T-helper 1 cell (primary cell): ENCODE measurements at regions not wholly inside any gene's neighbourhood (a gene's known extent, or its start where the extent isn't known, plus 50 kb on each side); places are given as distances from the start of the nearest gene placed in this dataset.

Source experiments
- DNase-seq, 5 donors: peaks; one replicate each; pipeline ENCODE4 v3.0.0-alpha.2; 2012 to 2020

DNA sequence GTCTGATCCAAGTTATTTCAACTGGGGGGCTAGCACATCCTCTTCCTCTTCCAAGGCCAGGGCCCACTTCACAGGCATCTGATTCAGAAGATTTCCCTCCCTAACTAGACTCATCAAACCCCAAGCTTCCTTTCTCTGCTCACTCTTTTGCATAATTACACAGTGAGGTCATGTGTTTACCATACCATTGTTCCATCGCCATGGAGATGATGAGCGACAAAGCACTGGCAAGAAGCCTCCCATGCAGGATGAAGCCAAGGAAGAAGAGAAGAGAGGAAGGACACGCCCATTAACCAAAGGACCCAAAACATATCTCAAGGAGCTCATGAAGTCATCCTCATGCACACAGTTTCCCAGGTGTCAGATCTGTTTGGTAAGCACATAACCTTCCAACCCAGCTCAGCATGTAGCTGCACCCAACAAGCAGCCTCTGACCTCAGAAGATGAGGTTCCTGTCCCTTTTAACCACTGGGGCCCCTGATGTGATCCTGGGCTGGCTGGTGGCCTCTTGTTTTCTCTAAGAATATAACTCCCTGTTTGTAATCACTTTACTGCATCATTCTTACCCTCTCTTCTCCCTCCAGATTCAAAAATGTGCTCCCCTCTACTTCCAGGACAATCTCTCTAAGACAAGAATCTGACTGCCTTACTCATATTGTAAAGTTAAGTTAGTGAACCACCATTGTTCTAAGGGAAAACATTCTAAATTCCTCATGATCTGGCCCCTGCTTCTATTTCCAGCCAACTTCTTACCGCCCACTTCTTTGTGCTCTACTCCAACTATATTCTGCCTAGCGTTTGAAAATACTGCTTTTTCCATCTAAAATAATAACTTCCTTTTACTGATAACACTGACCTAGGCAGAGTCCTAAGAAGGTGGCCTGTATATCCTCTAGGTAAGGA is 190.1 kb downstream of the TTC32 start:
- DNase-seq = no peak

DNA sequence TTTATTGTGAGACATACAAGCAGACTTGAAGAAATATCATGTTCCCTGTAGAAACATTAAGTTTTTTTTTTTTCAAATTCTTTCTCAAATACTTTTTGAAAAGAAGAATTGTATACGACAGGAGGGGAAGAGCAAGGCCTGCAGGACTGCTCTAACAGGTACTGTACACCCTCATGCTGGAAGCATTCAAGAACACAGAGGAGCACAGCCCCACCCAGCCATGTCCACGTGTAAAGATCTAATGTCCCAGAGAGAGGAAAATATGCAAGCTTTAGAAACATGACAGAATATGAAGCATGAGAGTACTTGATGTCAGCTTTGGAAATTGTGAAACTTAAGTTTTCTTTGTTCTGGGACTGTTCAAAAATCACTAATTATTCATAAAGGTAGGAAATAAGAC is 191.6 kb downstream of the TTC32 start:
- no peak for DNase-seq

DNA sequence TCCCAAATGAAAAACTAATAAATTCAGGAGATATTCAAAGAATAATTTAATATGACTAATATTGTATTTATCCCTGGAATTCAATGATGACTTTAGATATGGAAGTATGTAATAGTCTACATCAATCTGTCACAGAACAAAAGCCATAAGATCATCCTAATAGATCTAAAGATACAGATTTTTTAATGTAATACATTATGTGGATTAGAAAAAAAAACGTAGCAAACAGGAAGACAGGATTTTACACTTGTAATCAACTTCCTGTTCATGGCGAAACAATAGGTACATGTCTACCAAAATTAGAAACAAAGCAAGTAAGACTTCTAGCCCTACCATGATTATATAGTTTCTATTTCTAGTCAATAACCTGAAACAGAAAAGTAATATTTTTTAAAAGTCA is 192.2 kb downstream of the TTC32 start:
- no peak for DNase-seq

DNA sequence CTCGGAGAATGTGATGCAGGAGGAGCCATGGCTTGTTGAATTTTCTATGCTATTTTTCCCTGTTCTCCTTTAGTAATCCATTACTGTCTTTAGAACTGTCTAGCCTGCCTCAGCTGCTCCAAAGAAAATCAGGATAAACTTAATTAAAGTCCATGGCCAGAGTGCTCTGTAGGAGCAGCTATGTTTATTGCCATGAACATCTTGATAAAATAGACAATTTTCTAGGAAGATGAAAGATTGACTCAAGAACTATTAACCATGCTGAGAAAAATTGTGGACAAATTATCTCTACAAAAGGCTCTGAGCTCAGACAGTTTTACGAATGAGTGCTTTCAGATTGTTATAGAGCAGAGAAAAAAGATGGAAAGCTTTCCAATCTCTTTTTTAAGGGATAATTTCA is 193.0 kb downstream of the TTC32 start:
- no peak for DNase-seq

DNA sequence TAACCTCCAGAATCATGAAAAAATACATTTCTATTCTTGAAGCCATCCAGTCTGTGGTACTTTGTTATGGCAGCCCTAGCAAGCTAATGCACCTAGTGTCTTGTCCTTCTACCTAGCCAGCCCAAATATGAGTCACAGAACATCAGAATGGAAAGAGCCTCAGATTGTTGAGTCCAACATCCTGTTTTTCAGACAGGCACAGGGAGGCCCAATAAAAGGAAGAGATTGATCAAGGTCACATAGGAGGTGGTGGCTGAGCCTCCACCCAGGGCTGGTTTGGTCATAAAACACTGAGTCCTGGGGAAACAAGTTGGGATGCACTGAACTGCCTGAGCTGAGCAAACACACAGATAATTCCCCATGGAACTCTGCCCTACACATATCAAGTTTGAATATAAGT is 195.5 kb downstream of the TTC32 start:
- no peak for DNase-seq

DNA sequence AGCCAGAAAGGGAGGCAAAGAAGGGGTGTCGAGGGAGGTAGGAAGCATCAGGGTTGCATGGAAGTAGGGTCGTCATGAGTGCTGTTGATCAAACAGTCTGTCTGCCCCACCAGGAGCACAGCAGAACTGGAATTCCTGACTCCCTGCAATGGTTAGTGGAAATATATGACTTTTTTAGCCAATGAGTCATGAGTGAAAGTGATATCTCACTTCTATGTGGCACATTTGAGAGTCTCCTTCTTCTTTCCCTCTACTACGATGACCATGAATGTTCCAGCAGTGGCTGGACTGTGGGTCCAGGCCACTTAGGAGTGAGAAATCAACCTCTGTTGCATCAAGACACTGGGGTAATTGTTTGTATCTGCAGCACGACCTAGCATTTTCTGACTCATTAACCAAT is 199.5 kb downstream of the TTC32 start:
- no peak for DNase-seq

DNA sequence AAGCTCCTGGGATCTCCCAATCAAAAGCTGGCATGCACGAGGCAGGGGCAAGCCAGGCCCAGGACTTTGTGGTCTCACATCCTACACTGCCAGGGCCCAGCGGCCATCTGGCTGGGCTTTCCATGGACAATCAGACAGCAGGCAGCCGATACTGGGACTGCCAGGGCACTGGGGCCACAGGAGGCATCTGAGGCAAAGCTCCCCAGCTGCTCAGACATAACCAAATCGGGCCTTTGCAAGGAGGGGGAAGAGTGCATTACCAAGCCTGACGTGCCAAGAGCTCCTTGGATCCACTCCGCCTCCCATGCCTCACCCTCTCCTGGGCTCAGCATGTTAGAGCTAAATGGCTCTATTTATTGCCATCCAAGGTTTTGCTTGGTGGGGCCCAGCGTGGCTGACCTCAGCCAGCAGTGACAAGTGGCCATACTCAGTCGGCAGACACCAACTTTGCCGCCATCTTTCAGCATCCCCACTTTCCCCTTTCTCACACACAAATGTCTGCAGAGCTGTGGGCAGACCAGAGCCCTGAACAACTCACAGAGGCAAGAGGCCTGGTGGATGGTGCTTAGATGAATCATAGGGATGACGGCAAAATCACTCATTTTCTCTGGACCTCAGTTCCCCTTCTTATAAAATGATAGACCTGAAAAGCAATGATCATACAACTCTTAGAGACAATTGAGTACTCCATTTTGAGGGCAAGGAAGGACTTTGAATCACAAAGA is 200.8 kb downstream of the TTC32 start:
- no peak for DNase-seq

DNA sequence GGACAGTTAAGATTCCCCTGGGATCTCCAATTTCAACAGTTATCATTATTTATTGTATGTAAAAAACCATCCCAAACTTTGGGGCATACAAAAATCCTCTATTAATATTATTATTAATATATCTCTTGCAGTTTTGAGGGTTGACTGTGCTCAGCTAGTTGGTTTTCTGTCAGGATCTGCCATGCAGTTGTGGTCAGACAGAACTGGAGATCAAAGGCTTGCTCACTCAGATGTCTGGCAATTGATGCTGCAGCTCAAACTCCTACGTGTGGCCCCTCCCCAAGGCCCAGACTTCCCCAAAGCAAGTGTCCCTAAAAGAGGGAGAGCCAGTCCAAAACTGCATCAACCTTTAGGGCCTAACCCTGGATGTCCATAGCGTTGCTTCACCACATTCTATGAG is 204.7 kb downstream of the TTC32 start:
- DNase-seq = no peak

DNA sequence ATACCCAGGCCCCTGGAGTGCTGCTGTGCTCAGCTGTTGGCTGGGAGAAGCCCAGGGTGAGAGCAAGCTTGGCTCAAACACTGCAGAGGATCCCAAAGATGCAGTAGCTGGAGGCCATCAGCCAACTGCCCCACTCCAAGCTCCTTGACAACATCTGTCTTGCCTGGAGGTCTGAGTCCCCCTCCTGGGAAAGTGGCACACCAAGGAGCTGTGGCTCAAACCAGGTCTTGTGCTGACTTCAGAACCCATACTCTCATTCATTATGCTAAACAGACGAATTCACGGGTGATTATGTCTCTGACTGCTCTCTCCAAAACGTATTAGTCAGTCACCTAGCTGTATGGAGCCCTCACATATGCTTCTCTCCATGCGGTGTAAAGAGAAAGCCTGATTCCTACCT is 206.1 kb downstream of the TTC32 start:
- no peak for DNase-seq

DNA sequence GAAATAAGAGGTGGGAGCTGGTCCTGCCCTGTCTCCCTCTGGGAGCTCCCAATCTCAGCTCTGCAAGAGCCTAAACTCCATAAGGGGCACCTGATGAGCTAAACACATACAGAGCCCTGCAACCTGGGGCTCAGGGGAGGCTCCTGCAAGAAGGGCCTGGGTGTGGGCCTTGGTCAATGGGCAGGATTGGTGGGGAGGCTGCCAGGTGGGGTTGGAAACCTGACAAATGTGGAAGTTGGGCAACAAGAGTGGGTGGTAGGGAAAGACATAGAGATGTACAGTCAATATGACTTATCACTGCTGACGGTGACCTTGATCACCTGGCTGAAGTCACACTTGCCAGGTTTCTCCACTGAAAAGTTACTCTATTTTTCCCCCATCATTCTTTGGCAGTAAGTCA is 209.9 kb downstream of the TTC32 start:
- no peak for DNase-seq

DNA sequence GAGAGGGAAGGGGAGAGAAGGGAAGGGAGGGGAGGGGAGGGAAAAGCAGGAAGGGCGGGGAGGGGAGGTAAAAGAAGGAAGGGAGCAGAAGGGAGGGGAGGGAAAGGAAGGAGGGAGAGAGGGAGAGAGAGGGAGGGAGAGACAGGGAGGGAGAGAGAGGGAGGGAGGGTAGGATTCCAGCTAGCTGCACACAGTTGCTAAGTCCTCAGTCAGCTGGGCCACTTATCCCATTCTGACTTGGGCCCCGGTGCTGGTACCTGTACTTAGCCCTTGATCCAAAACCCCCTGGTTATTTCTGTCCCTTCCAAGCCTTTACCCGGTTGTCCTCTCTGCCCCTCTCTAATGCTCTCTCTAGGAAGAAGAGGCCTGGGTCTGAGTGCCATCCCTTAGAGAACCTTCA is 211.4 kb downstream of the TTC32 start:
- DNase-seq = no peak

DNA sequence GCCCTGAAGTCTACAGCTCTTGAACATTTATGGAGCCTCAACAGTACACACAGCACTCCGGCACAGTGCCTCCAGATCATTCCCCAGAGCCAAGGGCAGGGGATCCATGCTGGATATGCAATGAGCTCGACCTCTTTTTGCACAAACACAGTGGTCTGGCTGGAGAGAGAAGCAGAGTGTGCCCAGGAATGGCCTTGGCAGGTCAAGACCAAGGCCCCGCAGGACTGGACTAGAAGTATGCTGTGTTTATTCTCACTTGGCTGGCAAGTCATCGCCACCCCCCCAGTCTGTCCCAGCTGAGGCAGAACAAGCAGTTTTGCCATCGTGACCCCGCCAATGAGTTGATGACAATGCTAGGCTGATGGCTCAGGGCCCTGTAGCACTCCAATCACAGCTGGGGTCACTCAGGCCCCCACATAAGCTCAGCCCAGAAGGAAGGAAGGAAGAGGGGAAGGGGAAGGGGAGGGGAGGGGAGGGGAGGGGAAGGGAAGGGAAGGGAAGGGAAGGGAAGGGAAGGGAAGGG is 212.1 kb downstream of the TTC32 start:
- no peak for DNase-seq

DNA sequence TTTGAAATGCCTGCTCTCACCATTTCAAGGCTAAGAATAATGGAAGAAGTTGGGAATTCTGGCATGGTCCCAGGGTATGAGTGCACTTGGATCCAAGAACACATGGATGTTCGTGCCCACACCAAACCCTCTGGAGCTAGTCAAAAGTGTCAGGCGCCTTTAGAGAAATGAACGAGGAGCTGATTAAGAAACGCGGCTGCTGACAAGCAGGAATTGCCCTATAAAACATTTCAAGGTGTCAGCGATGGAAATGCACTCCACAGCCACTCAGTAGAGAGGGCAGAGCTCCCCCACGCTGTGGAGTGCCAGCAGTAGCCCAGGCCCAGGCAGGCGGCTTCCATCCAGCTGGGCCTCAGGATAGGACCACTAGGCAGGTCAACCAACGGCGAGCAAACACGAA is 213.7 kb downstream of the TTC32 start:
- DNase-seq = no peak

DNA sequence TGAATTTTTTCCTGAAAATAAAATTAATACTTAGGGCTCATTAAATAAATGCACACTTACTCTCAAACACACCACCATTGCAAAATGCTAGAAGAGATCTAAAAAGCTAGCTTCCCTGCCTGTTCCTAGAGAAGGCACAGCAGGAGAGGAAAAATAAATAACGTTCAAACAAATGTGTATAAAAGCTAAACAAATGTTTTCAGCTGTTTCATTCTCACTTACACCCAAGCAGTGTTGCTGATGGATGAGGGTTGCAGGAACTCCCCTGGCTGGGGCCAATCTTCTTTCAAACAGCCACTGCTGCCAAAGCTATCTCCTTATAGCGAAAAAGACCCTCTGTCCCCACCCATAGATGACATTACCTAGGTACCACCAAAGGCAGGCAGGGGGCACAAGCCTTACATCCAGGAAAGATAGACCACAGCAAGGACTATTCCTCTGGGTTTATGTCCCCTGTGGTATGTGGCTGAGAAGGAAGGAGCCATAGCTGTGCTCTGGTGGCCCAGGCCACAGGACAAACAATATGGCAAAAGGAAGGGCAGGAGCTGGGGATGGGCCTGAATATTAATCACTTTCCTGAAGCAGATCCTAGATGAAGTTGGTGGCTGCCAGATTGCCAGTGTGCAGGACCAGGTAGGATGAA is 214.6 kb downstream of the TTC32 start:
- DNase-seq = no peak

DNA sequence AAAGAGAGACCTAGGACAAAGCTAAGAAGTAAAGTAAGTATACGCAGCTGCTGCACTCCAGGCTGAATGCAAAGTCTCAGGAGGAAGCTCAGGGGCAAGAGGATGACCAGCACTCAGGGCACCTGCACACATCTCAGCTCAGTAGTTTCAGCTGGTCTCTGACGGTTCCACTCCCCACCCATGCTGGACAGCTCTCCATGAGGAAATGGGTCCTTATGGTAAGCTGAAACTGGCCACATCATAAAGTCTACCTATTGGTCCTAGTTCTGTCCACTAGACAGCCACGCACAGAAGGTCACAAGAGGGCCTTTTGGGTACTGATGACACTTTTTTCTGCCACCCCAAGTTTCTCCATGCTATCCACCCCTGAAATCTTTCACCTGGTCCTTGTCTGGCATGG is 215.3 kb downstream of the TTC32 start:
- no peak for DNase-seq

DNA sequence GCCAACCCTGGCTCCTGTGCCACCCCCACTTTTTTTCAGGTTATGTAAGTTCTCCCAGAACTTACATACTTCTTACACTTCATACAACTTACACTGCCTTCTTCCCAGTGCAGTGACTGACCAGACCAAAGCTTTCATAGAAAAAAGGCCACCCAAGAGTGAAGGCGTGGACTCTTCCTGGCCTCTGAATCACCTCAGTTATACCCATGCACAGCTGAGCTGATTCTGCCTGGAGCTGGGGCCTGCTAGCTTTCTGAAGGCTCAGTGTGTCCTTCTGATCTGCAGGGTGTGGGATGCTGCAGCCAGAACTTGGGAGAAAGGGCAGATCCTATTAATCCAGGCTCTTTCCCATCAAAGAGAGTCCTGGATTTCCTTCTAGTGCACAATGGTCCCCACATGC is 216.1 kb downstream of the TTC32 start:
- DNase-seq = no peak

DNA sequence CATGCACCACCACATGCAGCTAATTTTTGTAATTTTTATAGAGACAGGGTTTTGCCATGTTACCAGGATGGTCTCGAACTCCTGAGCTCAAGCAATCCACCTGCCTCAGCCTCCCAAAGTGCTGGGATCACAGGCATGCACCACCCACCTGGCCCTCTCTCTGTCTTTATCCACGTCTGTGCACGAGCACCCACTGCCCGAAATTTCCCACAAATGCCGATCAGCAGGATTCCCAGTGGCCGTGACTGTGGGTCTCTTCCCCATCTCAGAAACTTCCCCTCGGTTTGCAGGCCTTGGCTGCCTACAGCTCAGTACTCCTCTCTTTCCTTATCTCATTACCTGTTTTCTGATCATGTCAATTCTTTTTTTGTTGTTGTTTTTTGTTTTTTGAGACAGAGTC is 217.3 kb downstream of the TTC32 start:
- no peak for DNase-seq

DNA sequence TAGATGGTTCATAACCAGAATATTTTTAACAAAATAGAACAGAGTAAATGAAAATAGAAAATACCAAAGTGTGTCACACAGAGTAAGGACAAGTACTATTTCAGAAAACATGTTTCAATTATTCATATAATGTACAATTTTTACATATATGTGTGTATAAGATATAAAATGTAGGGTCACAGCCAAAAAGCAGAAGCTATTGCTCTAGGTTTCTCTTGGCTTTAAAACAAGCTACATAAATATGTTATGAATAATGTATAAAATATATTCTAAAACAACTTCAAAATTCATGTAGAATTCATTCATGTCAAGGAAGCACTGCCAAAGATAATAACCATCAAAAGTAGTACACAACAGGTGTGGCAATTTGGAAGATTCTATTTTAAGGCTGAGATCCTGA is 218.2 kb downstream of the TTC32 start:
- no peak for DNase-seq

DNA sequence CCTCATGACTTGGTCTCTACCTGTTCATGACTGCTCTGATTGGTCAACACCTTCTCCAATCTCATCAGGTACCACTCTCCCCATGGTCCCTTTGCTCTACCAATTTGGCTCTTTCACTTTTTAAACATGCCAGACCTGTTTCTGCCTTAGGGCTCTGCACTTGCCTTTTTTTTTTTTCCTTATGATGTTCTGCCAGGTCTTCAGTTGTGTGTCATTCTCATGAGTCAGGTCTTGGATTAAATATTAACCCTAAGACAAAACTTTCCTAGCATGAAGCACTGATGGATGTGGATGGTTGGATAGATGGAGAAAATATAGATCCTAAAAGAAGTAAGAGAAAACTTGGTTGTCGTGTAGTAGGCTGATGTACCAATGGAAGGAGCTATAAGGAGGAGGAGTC is 219.3 kb downstream of the TTC32 start:
- no peak for DNase-seq

DNA sequence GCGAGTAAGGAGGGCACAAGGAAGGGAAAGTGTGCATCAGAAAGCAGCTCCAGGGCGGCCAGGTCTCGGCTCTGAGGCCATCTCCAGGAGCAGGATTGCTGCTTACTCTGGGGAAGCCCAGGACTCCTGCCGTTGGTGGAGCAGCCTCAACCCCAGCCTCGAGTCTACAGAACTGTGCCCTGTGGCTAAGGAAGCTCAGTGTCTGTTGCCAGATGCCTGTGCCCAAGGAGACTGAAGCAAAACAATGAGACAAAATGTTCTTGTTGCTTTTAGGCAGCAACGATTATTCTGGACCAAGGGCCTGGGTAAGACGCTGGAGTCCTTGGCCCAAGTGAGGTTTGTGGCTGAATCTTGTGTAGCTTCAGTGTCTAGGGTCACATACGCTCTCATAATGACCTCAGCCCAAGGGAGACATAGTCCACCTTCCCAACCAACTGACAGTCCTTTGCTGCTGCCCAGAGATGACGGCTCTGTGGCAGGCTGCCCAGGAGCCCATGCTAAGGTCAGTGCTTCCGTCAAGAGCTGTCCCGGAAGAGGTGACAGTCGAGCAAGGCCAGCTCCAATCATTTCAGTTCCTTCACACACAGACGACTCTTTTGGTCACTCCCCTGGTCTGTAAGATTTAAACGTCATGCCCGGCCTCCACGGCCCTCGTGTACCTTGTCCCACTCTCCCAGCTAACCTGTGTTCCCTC is 223.8 kb downstream of the TTC32 start:
- DNase-seq = no peak

DNA sequence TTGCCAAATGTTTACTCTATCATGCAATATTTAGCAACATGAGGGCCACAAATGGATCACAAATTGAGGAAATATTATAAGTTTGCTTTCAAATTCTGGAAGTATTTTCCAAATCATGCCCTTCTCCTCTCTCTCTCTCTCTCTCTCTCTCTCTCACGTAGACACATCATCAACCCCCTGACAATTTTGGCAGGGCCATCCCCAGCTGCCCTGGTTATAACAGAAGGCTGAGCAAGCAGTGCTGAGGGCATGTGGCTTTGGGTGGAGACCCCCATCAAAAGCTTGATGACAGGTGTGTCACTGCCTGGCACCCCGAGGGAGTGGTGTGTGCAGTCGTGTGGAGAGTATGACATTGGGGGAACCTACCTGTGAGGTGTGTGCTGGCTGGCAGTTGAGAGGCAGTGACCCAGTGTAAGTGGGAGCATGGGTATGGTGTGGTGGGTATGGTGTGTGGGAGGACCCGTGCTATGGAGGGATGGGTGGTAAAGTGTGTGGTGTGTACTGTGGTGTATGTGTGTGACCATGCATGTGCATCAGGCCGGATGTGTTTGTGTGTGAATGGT is 224.5 kb downstream of the TTC32 start:
- no peak for DNase-seq

DNA sequence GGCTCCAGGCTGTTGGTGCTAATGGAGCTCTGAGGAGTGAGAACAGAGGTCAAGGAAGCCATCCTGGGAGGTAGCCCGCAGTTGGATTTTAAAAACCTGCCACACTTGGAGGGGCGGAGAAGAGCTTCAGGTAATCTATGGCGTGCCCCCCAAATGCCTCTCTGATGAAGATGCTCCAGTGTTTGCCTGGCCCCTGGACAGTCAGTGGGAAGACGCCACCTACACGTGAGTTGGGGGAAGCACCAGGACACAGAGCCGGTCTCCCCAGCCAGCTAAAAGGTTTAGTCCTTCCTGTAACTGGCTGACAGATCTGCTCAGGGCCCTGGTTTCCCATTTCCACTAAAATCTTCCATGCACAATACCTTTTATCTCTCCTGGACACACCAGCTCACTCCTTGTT is 225.0 kb downstream of the TTC32 start:
- no peak for DNase-seq
